DND-41 (cell line): ENCODE measurements at regions not wholly inside any gene's neighbourhood (a gene's known extent, or its start where the extent isn't known, plus 50 kb on each side); places are given as distances from the start of the nearest gene placed in this dataset.

Experiments used
- ATAC-seq: fragments of 200-7000 bp; cut with Tn5 transposase; 3 replicates; pipeline ENCODE4 v1.9.1; 2021; ENCODE audit warnings: low read depth; ENCODE audit not compliant: insufficient read depth
- DNase-seq: peaks from one replicate; pipeline ENCODE4 v3.0.0-alpha.2; 2020
- H2AFZ ChIP-seq: 2 replicates; pipeline ENCODE4 v1.6.0; 2012; ENCODE audit warnings: low read depth, low read length
- H3K27ac ChIP-seq: 2 replicates; pipeline ENCODE4 v1.5.1; 2012; ENCODE audit warnings: low read length, inconsistent platforms
- H3K27me3 ChIP-seq: fragments of 200-600 bp; sonication (generic); 2 replicates; pipeline ENCODE4 v1.6.0; 2012; ENCODE audit warnings: low read length, mild to moderate bottlenecking, inconsistent platforms; ENCODE audit not compliant: insufficient read depth, poor library complexity
- H3K36me3 ChIP-seq: 2 replicates; pipeline ENCODE4 v1.5.1; 2012; ENCODE audit warnings: low read length, inconsistent platforms; ENCODE audit not compliant: insufficient read depth
- H3K4me1 ChIP-seq: 2 replicates; pipeline ENCODE4 v1.5.1; 2012; ENCODE audit warnings: mild to moderate bottlenecking, low read length; ENCODE audit not compliant: insufficient read depth
- H3K4me2 ChIP-seq: 2 replicates; pipeline ENCODE4 v1.6.0; 2012; ENCODE audit warnings: mild to moderate bottlenecking, moderate library complexity, low read length, inconsistent platforms; ENCODE audit not compliant: insufficient read depth
- H3K4me3 ChIP-seq, 2 experiments: fragments of 200-600 bp in 1 of 2; shearing (Covaris generic) in 1 of 2; 2 replicates each; pipeline ENCODE4 v1.5.1; 2012 to 2016; ENCODE audit warnings: inconsistent platforms in 2 of 2, low read length in 2 of 2, mild to moderate bottlenecking in 2 of 2, low read depth in 1 of 2, moderate library complexity in 1 of 2
- H3K79me2 ChIP-seq: 2 replicates; pipeline ENCODE4 v1.6.0; 2012; ENCODE audit warnings: low read length, inconsistent platforms; ENCODE audit not compliant: insufficient read depth
- H3K9ac ChIP-seq: 2 replicates; pipeline ENCODE4 v1.6.0; 2012; ENCODE audit warnings: low read depth, mild to moderate bottlenecking, inconsistent platforms, low read length, moderate library complexity
- H3K9me3 ChIP-seq: 2 replicates; pipeline ENCODE4 v1.5.1; 2012; ENCODE audit warnings: low read length, moderate library complexity, mild to moderate bottlenecking, inconsistent platforms; ENCODE audit not compliant: insufficient read depth, severe bottlenecking
- H4K20me1 ChIP-seq: 2 replicates; pipeline ENCODE4 v1.6.0; 2012; ENCODE audit warnings: low read length; ENCODE audit not compliant: insufficient read depth
- CTCF ChIP-seq: IDR thresholded peaks from 2 replicates; pipeline ENCODE4 v1.5.1; 2012; ENCODE audit warnings: borderline replicate concordance, low read length, moderate library complexity, mild to moderate bottlenecking; ENCODE audit not compliant: poor library complexity, severe bottlenecking; ENCODE audit errors: extremely low read depth
- EZH2 ChIP-seq: IDR thresholded peaks from 3 replicates; pipeline ENCODE4 v1.6.1; 2012; ENCODE audit warnings: borderline replicate concordance, low read depth, mild to moderate bottlenecking, moderate library complexity, low read length, inconsistent platforms; ENCODE audit not compliant: severe bottlenecking

- no peak overlapping the region for H3K4me3 ChIP-seq
- no peaks in the 10 kb centered on the region for H3K4me1 ChIP-seq
- H3K36me3 ChIP-seq: no peaks in the 10 kb centered on the region
- no peaks in the 10 kb centered on the region for H3K27me3 ChIP-seq
- no peaks in the 10 kb centered on the region for H4K20me1 ChIP-seq
- DNase-seq (no peak), ATAC-seq (no peak)
- no peak for TF ChIP-seq CTCF
- TF ChIP-seq EZH2: no peak
- no peak overlapping the region for H3K4me2 ChIP-seq
- no peaks in the 10 kb centered on the region for H3K9me3 ChIP-seq
- no peak overlapping the region for H3K9ac ChIP-seq
- H3K27ac ChIP-seq: no peak overlapping the region
- H2AFZ ChIP-seq: no peak overlapping the region
- H3K79me2 ChIP-seq: no peaks in the 10 kb centered on the region
Observed at GRCh38 chr12:107491856-107492255, 193.7 kb upstream of the PWP1 start.

- Histone ChIP-seq H2AFZ (no peak overlapping the region), H3K9ac (no peak overlapping the region), H3K79me2 (no peaks in the 10 kb centered on the region), H3K36me3 (no peaks in the 10 kb centered on the region), H3K27ac (no peak overlapping the region), H3K27me3 (no peaks in the 10 kb centered on the region), H3K4me3 (no peak overlapping the region), H3K4me2 (no peak overlapping the region), H3K4me1 (no peaks in the 10 kb centered on the region), H3K9me3 (no peaks in the 10 kb centered on the region), H4K20me1 (no peaks in the 10 kb centered on the region)
- ATAC-seq (no peak), DNase-seq (no peak)
- TF ChIP-seq CTCF (no peak), EZH2 (no peak)
Observed at GRCh38 chr12:107492393-107493134, 193.0 kb upstream of the PWP1 start.

GRCh38 chr12:107493135-107493494, 192.5 kb upstream of the PWP1 start:
- H4K20me1 ChIP-seq: no peaks in the 10 kb centered on the region
- no peak overlapping the region for H3K27ac ChIP-seq
- H3K27me3 ChIP-seq: no peaks in the 10 kb centered on the region
- no peak for TF ChIP-seq CTCF
- no peak for TF ChIP-seq EZH2
- no peaks in the 10 kb centered on the region for H3K79me2 ChIP-seq
- ATAC-seq (no peak), DNase-seq (no peak)
- no peaks in the 10 kb centered on the region for H3K36me3 ChIP-seq
- H3K9me3 ChIP-seq: no peaks in the 10 kb centered on the region
- H3K4me3 ChIP-seq: no peak overlapping the region
- no peak overlapping the region for H3K4me2 ChIP-seq
- H3K9ac ChIP-seq: no peak overlapping the region
- no peak overlapping the region for H2AFZ ChIP-seq
- H3K4me1 ChIP-seq: no peaks in the 10 kb centered on the region

- Histone ChIP-seq H3K79me2 (no peaks in the 10 kb centered on the region), H3K36me3 (no peaks in the 10 kb centered on the region), H3K27me3 (no peaks in the 10 kb centered on the region), H4K20me1 (no peaks in the 10 kb centered on the region), H3K9me3 (no peaks in the 10 kb centered on the region), H3K9ac (no peak overlapping the region), H3K4me1 (no peaks in the 10 kb centered on the region), H2AFZ (no peak overlapping the region), H3K27ac (no peak overlapping the region), H3K4me2 (no peak overlapping the region), H3K4me3 (no peak overlapping the region)
- ATAC-seq (no peak), DNase-seq (no peak)
- no peak for TF ChIP-seq CTCF
- TF ChIP-seq EZH2: no peak
Observed at GRCh38 chr12:107493666-107494065, 191.9 kb upstream of the PWP1 start.
